Activated naive CD8-positive, alpha-beta T cell treated with anti-CD3 and anti-CD28 coated beads for 36 hours (primary cell): ENCODE measurements at regions not wholly inside any gene's neighbourhood (a gene's known extent, or its start where the extent isn't known, plus 50 kb on each side); places are given as distances from the start of the nearest gene placed in this dataset.

Experiments
- DNase-seq: peaks from one replicate; pipeline ENCODE4 v3.0.0; 2021
- H3K27ac Mint-ChIP-seq: one replicate; pipeline ENCODE4 v1.8.0; 2022; ENCODE audit warnings: mild to moderate bottlenecking, moderate library complexity, mixed read lengths
- H3K27me3 Mint-ChIP-seq: one replicate; pipeline ENCODE4 v1.8.0; 2022; ENCODE audit warnings: mild to moderate bottlenecking, mixed read lengths
- H3K36me3 Mint-ChIP-seq: one replicate; pipeline ENCODE4 v1.8.0; 2021; ENCODE audit warnings: mild to moderate bottlenecking, mixed read lengths
- H3K4me1 Mint-ChIP-seq: one replicate; pipeline ENCODE4 v1.8.0; 2021; ENCODE audit warnings: mixed read lengths
- H3K4me3 Mint-ChIP-seq: one replicate; pipeline ENCODE4 v1.8.0; 2022; ENCODE audit warnings: mild to moderate bottlenecking, moderate library complexity, mixed read lengths
- H3K9me3 Mint-ChIP-seq: one replicate; pipeline ENCODE4 v1.8.0; 2022; ENCODE audit warnings: mixed read lengths

DNA sequence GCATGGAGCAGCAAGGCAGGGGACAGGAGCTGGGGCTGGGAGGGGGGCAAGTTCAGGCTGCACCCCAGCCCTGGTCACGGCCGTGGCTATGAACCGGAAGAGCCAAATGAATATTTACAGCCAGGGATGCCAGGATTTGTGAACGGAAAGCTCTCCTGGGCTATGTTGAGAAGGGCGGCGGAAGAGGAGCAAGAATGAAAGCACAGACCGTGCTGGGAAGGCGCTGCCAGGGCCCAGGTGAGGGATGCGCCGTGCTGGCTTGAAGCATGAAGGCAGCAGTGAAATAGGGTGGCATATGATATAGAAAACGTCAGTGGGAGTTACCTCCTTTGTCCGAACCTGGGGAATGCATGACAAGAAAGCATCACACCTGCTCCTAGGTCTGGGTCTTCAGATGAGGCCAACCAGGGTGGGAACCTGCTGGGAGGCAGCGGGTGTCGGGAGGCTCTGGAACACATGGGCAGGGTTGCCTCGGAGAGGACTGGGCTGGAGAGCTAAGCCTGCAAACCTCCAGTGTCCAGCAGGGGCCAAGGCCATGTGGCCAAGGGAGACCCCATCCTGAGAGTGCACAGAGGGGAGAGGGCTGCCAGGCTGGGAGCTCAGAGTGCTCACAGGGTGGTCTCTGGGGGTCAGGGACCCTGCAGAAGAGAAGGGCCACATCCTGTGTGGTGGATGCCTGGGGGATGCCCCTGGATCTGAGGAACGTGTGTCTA, 120.6 kb upstream of the TCERG1L start:
- Mint-ChIP-seq H3K27me3 (peaks cover 9% of the 10 kb centered on the region), H3K4me1 (no peaks in the 10 kb centered on the region), H3K4me3 (no peak overlapping the region), H3K27ac (no peak overlapping the region), H3K36me3 (no peaks in the 10 kb centered on the region), H3K9me3 (no peaks in the 10 kb centered on the region)
- no peak for DNase-seq

- Mint-ChIP-seq H3K4me1 (no peaks in the 10 kb centered on the region), H3K36me3 (no peaks in the 10 kb centered on the region), H3K9me3 (no peaks in the 10 kb centered on the region), H3K27ac (no peak overlapping the region), H3K27me3 (peaks cover 9% of the 10 kb centered on the region), H3K4me3 (no peak overlapping the region)
- no peak for DNase-seq
Observed at GRCh38 chr10:131433568-131433967, 122.0 kb upstream of the TCERG1L start.

DNA sequence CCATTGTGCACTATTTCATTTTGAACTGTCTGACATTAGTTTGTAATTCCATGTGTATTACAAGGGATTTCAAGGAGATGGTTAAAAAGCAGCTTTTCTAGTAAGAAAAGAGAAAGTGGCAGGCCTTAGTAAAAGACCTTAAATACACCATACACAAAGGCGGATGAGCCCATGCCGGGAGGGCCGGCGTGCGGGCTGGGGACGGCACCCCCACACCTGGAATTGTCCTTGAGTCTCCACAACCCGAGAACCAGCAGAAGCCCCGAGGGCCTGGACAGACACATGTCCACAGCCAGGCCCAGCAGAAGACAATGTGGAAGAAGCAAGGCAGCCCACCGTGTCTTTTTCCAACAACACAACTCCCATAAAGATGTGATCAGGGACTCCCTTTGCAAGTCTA, 123.7 kb upstream of the TCERG1L start:
- Mint-ChIP-seq H3K9me3 (no peaks in the 10 kb centered on the region), H3K27ac (no peak overlapping the region), H3K27me3 (peaks cover 7% of the 10 kb centered on the region), H3K4me1 (no peaks in the 10 kb centered on the region), H3K36me3 (no peaks in the 10 kb centered on the region), H3K4me3 (no peak overlapping the region)
- no peak for DNase-seq

DNA sequence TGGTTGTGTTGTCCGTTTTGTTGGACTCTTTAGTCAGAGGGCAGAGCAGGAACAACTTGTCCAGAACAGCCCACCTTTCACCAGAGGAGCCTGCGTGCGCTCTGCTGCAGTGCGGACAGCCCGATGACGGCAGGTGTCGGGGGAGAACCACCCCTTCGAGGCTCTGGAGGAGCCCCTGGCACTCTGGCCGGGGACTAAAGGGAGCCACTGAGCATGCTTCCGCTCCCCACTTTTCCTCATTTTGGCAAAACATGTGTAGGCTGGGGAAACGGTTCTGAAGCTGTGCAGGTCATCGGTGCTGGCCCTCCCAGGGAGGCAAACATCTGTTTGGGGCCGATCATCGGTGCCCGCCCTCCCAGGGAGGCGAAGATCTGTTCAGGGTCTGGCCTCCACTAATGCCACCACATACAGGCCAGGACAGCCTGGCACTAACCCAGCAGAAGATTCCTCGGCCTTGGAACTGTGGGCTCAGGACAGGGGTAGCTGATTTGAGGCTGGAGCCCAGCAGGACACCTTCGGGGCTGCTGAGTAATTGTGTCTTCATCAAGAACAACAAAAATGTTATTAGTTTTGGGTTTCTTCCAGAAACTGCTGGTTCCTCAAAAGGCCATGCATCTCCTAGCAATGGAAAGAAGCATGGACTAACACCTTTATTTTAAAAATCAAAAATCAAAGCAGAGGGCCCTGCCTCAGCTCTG, 124.4 kb upstream of the TCERG1L start:
- no peaks in the 10 kb centered on the region for H3K36me3 Mint-ChIP-seq
- DNase-seq, result no peak
- no peaks in the 10 kb centered on the region for H3K4me1 Mint-ChIP-seq
- H3K27me3 Mint-ChIP-seq, result peaks cover 5% of the 10 kb centered on the region
- H3K27ac Mint-ChIP-seq, result no peak overlapping the region
- H3K4me3 Mint-ChIP-seq, result no peak overlapping the region
- H3K9me3 Mint-ChIP-seq, result no peaks in the 10 kb centered on the region

- Mint-ChIP-seq H3K4me3 (no peak overlapping the region), H3K9me3 (no peaks in the 10 kb centered on the region), H3K36me3 (no peaks in the 10 kb centered on the region), H3K4me1 (no peaks in the 10 kb centered on the region), H3K27ac (no peak overlapping the region), H3K27me3 (peaks cover 11% of the 10 kb centered on the region)
- no peak for DNase-seq
Observed at GRCh38 chr10:131436458-131436857, 124.9 kb upstream of the TCERG1L start.

DNA sequence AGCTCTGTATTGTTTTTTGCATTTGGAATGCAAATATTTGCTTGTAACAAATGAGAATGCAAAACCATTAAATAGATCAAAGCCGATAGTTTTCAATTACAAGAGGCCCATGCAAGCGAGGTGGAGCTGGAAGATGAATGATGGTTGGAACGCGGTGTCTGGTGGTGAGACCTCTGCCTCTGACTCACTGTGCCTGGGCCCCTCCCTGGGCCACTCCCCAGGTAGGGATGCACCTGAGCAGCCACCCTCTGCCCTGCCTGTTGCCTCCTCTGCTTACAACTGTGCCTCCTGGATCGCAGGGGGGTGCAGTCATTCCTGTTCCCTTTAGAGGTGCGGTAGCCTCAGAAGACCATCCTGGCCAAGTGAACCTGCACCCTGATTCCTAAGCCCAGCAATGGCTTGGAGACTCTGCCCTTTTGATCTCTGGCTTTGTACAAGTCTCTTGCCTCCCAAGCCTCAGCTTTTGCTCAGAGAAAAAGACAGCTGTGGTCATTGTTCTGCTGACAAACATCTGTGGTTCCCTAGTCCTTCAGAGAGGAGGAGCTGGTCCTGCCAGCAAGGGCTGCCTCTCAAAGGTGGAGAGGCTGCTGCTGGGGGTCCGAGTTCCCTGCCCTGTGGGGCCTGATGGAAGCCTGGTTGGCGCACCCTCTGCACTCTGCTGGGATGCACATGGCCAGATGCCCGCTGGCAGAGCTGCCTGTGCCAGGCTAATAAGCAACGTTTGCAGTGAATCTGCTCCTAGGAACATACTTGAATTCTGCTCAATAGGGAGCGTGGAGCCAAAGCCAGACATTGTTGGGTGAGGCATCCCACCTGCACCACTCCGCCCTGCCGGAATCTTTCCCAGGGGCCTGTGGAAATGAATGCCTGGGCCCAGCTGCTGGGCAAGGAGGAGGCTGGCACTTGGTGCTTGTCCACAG, 126.3 kb upstream of the TCERG1L start:
- H3K36me3 Mint-ChIP-seq, result no peaks in the 10 kb centered on the region
- H3K9me3 Mint-ChIP-seq, result no peaks in the 10 kb centered on the region
- H3K4me3 Mint-ChIP-seq, result no peak overlapping the region
- no peak overlapping the region for H3K27ac Mint-ChIP-seq
- peaks cover 8% of the 10 kb centered on the region for H3K27me3 Mint-ChIP-seq
- DNase-seq, result no peak
- no peaks in the 10 kb centered on the region for H3K4me1 Mint-ChIP-seq

DNA sequence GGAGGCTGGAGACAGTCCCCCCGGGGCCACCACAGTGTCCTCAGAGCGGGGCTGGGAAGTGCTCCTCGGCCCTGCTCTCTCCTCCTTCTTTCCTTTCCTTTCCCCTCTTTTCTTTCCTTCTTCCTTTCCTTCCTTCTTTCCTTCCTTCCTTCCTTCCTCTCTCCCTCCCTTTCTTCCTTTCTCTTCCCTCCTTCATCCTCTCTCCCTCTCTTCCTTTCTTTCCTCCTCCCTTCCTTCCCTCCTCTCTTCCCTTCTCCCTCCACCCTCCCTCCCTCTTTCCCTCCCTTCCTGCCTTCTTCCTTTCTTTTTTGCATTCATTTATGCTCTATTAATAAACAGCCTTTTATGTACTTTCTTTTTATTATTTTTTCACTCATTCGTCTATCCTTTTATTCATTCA, 127.1 kb upstream of the TCERG1L start:
- H3K36me3 Mint-ChIP-seq, result no peaks in the 10 kb centered on the region
- no peak for DNase-seq
- no peak overlapping the region for H3K27ac Mint-ChIP-seq
- no peak overlapping the region for H3K4me3 Mint-ChIP-seq
- H3K27me3 Mint-ChIP-seq, result peaks cover 8% of the 10 kb centered on the region
- no peaks in the 10 kb centered on the region for H3K9me3 Mint-ChIP-seq
- H3K4me1 Mint-ChIP-seq, result no peaks in the 10 kb centered on the region

DNA sequence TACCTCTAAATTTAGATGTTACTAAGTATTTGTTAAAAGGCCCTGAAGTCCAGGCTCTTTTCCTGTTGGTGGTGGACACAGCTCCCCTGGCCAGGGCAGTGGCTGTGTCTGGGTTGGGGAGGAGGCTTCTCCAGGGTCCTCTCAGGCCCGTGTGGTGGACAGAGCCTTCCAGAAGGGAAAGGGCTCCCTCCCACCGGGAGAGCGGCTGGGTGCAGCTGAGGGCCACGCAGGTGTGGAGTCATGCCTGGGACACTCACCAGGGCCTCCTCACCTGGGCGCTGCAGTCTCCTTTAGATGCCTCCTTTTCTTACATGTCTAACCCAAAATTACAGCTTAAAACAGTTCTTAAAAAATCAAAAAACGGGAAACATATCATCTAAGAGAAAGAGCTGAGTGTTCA, 128.2 kb upstream of the TCERG1L start:
- no peaks in the 10 kb centered on the region for H3K4me1 Mint-ChIP-seq
- H3K9me3 Mint-ChIP-seq, result no peaks in the 10 kb centered on the region
- no peak overlapping the region for H3K27ac Mint-ChIP-seq
- no peak for DNase-seq
- H3K4me3 Mint-ChIP-seq, result no peak overlapping the region
- H3K36me3 Mint-ChIP-seq, result no peaks in the 10 kb centered on the region
- H3K27me3 Mint-ChIP-seq, result peaks cover 8% of the 10 kb centered on the region

DNA sequence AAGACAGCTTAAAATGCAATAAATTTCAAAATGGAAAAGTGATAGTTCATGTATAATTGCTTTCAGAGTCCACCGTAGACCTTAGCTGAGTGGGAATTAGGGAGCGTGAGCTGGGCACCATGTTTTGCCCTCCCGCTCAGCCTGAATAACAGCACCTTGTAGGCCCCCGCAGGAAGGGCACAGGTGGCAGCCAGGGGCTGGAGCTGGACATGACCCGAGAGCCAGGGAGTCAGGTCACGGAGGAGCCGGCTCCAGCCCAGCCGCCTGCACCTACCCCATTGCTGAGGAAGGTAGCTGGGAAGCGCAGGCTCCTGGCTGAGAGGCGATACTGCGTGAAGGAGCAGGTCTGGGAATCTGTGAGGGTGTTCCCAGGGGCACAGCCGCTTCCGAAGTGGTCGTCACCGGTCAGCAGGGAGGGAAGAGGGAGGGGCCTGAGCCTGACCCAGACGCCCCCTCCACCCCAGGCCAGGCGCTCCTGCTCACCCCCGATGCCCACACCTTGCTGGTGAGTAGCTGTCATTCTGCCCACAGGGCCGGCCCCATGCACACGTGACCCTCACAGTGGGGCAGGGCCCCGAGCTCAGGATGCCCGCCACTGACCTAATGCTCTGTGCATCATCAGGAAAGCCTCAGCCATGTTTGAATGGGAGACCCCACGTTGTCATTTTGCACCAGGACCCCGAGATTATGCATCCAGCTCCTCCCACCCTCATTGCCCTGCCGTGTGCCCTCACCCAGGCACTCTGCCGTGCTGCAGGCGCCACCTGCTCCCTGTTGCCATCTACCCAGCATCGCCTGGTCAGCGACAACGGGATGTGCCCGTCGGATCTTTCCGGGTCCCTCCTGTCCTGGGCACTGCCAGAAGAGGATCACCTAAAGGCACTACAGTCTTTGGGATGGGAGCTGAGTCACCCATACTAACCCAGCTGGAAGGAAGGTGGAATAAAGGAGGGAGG, 129.2 kb upstream of the TCERG1L start:
- Mint-ChIP-seq H3K4me3 (no peak overlapping the region), H3K27me3 (peaks cover 11% of the 10 kb centered on the region), H3K9me3 (no peaks in the 10 kb centered on the region), H3K4me1 (no peaks in the 10 kb centered on the region), H3K27ac (no peak overlapping the region), H3K36me3 (no peaks in the 10 kb centered on the region)
- no peak for DNase-seq

DNA sequence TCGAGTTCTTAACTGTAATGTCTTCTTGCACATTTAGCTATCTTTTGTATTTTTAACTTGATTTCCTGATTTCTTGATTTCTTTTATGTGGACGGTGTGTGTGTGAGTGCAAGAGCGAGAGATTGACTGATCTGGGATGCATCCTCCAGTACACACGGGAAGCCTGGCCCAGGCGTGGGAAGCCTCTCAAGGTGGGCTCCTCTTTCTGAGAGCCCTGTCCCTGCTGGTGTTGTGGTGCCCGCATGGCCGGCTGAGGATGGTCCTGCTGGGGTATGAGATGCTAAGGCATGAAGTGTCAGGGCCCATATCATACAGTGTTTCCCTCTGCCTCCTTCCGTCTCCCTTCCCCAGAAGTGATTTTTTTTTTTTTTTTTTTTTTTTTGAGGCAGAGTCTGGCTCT, 130.8 kb upstream of the TCERG1L start:
- DNase-seq, result no peak
- H3K36me3 Mint-ChIP-seq, result no peaks in the 10 kb centered on the region
- H3K9me3 Mint-ChIP-seq, result no peaks in the 10 kb centered on the region
- no peaks in the 10 kb centered on the region for H3K4me1 Mint-ChIP-seq
- no peak overlapping the region for H3K4me3 Mint-ChIP-seq
- no peak overlapping the region for H3K27ac Mint-ChIP-seq
- peaks cover 12% of the 10 kb centered on the region for H3K27me3 Mint-ChIP-seq

DNA sequence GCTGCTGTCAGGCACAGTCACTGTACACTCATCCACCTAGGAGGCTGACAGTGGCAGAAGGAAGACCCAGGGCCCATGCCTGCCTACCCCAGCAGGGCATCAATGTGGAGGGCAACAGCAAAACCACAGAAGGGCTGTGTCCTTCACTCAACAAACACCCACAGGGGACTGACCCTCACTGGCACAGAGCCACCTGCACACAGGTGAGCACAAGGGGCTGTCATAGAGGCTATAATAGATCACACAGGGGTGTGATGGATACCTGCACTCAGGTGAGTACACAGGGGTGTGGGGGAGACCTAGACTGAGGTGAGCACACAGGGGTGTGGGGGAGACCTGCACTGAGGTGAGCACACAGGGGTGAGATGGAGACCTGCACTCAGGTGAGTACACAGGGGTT, 132.8 kb upstream of the TCERG1L start:
- no peaks in the 10 kb centered on the region for H3K4me1 Mint-ChIP-seq
- H3K27me3 Mint-ChIP-seq, result peaks cover 12% of the 10 kb centered on the region
- H3K4me3 Mint-ChIP-seq, result no peak overlapping the region
- no peak for DNase-seq
- no peaks in the 10 kb centered on the region for H3K9me3 Mint-ChIP-seq
- H3K27ac Mint-ChIP-seq, result no peak overlapping the region
- no peaks in the 10 kb centered on the region for H3K36me3 Mint-ChIP-seq

GRCh38 chr10:131444862-131445461, 133.4 kb upstream of the TCERG1L start:
- Mint-ChIP-seq H3K4me1 (no peaks in the 10 kb centered on the region), H3K36me3 (no peaks in the 10 kb centered on the region), H3K27ac (no peak overlapping the region), H3K27me3 (peaks cover 12% of the 10 kb centered on the region), H3K9me3 (no peaks in the 10 kb centered on the region), H3K4me3 (no peak overlapping the region)
- no peak for DNase-seq

GRCh38 chr10:131445623-131446022, 134.1 kb upstream of the TCERG1L start:
- DNase-seq, result no peak
- Mint-ChIP-seq H3K4me1 (no peaks in the 10 kb centered on the region), H3K36me3 (no peaks in the 10 kb centered on the region), H3K9me3 (no peaks in the 10 kb centered on the region), H3K4me3 (no peak overlapping the region), H3K27ac (no peak overlapping the region), H3K27me3 (peaks cover 12% of the 10 kb centered on the region)

DNA sequence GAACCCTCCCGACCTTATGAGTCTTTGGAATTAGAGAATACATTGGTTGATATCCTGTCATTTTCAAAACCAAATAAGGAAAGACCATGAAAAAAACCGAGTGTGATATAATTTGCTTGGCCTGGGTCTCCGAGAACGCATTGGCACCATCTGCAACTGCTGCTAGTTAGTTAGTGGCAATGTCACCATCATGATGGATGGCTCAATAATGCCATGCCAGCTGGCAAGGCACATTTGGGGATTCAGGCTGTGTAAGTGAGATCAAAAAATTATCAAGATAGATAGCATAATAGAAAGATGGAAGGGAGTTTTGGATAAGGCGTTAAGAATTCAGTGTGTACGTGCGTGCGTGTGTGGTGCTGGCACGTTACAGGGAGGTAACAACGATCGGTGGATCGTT, 134.7 kb upstream of the TCERG1L start:
- Mint-ChIP-seq H3K4me3 (no peak overlapping the region), H3K27me3 (peaks cover 9% of the 10 kb centered on the region), H3K27ac (no peak overlapping the region), H3K36me3 (no peaks in the 10 kb centered on the region), H3K4me1 (no peaks in the 10 kb centered on the region), H3K9me3 (no peaks in the 10 kb centered on the region)
- no peak for DNase-seq
